ENCODE measurements at regions not wholly inside any gene's neighbourhood (a gene's known extent, or its start where the extent isn't known, plus 50 kb on each side); places are given as distances from the start of the nearest gene placed in this dataset.

DNA sequence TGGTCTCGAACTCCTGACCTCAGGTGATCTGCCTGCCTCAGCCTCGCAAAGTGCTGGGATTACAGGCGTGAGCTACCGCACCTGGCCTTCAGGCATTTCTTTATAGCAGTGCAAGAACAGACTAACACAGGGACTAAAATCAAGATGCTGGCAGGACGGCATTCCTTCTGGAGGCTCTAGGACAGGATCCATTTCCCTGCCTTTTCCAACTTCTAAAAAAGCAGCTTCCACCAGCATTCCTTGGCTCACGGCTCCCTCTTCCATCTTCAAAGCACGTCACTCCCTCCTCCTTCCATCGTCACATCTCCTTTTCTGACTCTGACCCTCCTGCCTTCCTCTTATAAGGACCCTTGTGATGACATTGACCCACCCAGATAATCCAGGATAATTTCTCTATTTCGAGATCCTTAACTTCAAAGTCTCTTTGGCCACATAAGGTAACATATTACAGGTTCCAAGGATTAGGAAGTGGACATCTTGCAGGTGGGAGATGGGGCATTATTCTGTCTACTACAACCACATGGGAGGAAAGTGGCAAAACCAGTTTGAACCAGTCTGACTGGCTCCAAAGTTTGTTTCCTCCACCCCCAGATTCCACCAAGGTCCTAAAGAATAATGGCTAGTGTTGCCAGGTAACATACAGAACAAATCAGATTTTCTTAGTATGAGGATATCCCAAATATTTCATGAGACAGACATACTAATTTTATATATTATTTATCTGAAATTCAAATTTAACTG lies 172.5 kb downstream of the MN1 start:
- ChIA-PET CTCF (no interaction called here), POLR2A (no interaction called here)
- no peak overlapping the region for H2AFZ ChIP-seq (ENCODE audit: insufficient read depth, low read depth, low read length, poor library complexity, severe bottlenecking)
- H3K27me3 ChIP-seq (replicated peaks in 1 of 4; ENCODE audit: control extremely low read depth in 1 of 4, control insufficient read depth in 3 of 4, insufficient read depth in 4 of 4, low read length in 3 of 4), result peaks cover 0 to 5% (median 0%) of the 10 kb centered on the region in 4 experiments
- H3K9me3 Mint-ChIP-seq (ENCODE audit: insufficient read depth), result peaks cover 4% of the 10 kb centered on the region
- H3K4me3 ChIP-seq (ENCODE audit: control extremely low read depth in 1 of 5, extremely low read depth in 1 of 5, insufficient read depth in 1 of 5, low read depth in 2 of 5, low read length in 4 of 5), result no peak overlapping the region
- WGBS (ENCODE audit: insufficient coverage), result 96% methylated on average over 7 of the region's 9 CpGs
- DNase-seq (no peak), ATAC-seq (ENCODE audit: low read depth) (no peak)
- no peaks in the 10 kb centered on the region for H4K20me1 ChIP-seq (ENCODE audit: control insufficient read depth, insufficient read depth, low read length, poor library complexity, severe bottlenecking)
- no peaks in the 10 kb centered on the region for H3K79me2 ChIP-seq (ENCODE audit: control insufficient read depth, insufficient read depth, low read length)
- intact Hi-C loops (cut with micrococcal nuclease), result no loop called here
- H3K36me3 ChIP-seq (replicated peaks in 1 of 2; ENCODE audit: control extremely low read depth in 1 of 2, control insufficient read depth in 1 of 2, extremely low read depth in 1 of 2, insufficient read depth in 2 of 2, low read length in 1 of 2), result no peaks in the 10 kb centered on the region
- no peak overlapping the region for H3K4me2 ChIP-seq (replicated peaks; ENCODE audit: low read depth, low read length, poor library complexity, severe bottlenecking)
- peaks cover 0 to 12% (median 0%) of the 10 kb centered on the region in 3 donors for H3K9me3 ChIP-seq (ENCODE audit: control extremely low read depth in 1 of 3, control insufficient read depth in 2 of 3, insufficient read depth in 1 of 3, low read length in 2 of 3)
- no peak overlapping the region for H3K9ac ChIP-seq (ENCODE audit: low read length)
- H3K27ac Mint-ChIP-seq, result no peak overlapping the region
- no peaks in the 10 kb centered on the region for H3K4me1 ChIP-seq (ENCODE audit: control insufficient read depth in 2 of 2, insufficient read depth in 2 of 2, low read length in 2 of 2)
- no peak overlapping the region for H3K27ac ChIP-seq (ENCODE audit: low read length in 2 of 2)
- H3K27me3 Mint-ChIP-seq, result peaks cover 7% of the 10 kb centered on the region
- TF ChIP-seq EZH2 (IDR thresholded peaks at IDR 0.05; ENCODE audit: borderline replicate concordance, insufficient read depth, low read depth, low read length, poor library complexity, severe bottlenecking), result no peak
- TF ChIP-seq, protein P1, sequence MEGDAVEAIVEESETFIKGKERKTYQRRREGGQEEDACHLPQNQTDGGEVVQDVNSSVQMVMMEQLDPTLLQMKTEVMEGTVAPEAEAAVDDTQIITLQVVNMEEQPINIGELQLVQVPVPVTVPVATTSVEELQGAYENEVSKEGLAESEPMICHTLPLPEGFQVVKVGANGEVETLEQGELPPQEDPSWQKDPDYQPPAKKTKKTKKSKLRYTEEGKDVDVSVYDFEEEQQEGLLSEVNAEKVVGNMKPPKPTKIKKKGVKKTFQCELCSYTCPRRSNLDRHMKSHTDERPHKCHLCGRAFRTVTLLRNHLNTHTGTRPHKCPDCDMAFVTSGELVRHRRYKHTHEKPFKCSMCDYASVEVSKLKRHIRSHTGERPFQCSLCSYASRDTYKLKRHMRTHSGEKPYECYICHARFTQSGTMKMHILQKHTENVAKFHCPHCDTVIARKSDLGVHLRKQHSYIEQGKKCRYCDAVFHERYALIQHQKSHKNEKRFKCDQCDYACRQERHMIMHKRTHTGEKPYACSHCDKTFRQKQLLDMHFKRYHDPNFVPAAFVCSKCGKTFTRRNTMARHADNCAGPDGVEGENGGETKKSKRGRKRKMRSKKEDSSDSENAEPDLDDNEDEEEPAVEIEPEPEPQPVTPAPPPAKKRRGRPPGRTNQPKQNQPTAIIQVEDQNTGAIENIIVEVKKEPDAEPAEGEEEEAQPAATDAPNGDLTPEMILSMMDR (IDR thresholded peaks at IDR 0.05), result no peak
- no peaks in the 10 kb centered on the region for H3K4me1 Mint-ChIP-seq
- H3K4me3 Mint-ChIP-seq, result no peak overlapping the region

DNA sequence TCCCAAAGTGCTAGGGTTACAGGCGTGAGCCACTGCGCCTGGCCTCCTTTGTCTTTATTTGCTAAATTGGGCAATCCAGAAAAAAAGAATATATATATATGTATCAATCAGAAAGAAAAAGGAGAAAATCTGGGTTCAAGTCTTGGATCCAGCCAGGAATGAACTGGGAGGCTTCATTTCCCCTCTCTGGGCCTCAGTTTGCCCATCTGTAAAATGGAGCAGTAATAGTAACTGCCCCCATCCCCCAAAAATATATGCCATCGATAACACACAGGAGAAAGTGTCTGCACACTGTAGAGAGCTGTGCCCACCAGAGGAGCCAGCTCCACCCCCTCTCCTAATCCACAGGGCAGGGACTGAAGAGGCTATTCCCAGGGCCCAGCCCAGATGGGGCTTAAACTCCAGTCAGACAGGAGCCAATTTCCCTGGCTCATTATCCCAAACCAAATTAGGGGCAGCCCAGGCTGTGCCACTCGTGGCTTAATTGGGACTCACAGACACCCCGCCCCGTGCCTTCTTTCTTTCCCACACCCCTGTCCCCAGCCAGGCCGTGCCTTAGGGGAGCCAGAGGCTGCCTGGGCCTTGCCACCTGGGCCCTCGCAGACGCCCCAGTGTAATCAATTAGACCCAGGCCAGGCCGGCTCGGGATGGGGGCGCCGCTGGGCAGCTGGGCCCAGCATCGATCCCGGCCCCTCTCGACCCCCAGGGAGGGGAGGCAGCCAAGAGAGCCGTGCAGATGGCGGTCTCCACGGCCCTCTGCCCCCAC lies 171.5 kb downstream of the MN1 start:
- Histone ChIP-seq H3K4me1 (ENCODE audit: control insufficient read depth in 2 of 2, insufficient read depth in 2 of 2, low read length in 2 of 2) (no peaks in the 10 kb centered on the region), H3K79me2 (ENCODE audit: control insufficient read depth, insufficient read depth, low read length) (no peaks in the 10 kb centered on the region), H3K9me3 (ENCODE audit: control extremely low read depth in 1 of 3, control insufficient read depth in 2 of 3, insufficient read depth in 1 of 3, low read length in 2 of 3) (peaks cover 0 to 12% (median 0%) of the 10 kb centered on the region in 3 donors), H3K9ac (ENCODE audit: low read length) (no peak overlapping the region), H3K36me3 (replicated peaks in 1 of 2; ENCODE audit: control extremely low read depth in 1 of 2, control insufficient read depth in 1 of 2, extremely low read depth in 1 of 2, insufficient read depth in 2 of 2, low read length in 1 of 2) (no peaks in the 10 kb centered on the region), H3K4me2 (replicated peaks; ENCODE audit: low read depth, low read length, poor library complexity, severe bottlenecking) (no peak overlapping the region), H2AFZ (ENCODE audit: insufficient read depth, low read depth, low read length, poor library complexity, severe bottlenecking) (no peak overlapping the region), H3K4me3 (ENCODE audit: control extremely low read depth in 1 of 5, extremely low read depth in 1 of 5, insufficient read depth in 1 of 5, low read depth in 2 of 5, low read length in 4 of 5) (no peak overlapping the region), H3K27ac (ENCODE audit: low read length in 2 of 2) (no peak overlapping the region), H4K20me1 (ENCODE audit: control insufficient read depth, insufficient read depth, low read length, poor library complexity, severe bottlenecking) (no peaks in the 10 kb centered on the region), H3K27me3 (replicated peaks in 1 of 4; ENCODE audit: control extremely low read depth in 1 of 4, control insufficient read depth in 3 of 4, insufficient read depth in 4 of 4, low read length in 3 of 4) (peaks cover 0 to 5% (median 0%) of the 10 kb centered on the region in 4 experiments)
- DNase-seq, result no peak
- 91% methylated on average over 14 of the region's 19 CpGs for WGBS (ENCODE audit: insufficient coverage)
- TF ChIP-seq EZH2 (IDR thresholded peaks at IDR 0.05; ENCODE audit: borderline replicate concordance, insufficient read depth, low read depth, low read length, poor library complexity, severe bottlenecking), result no peak
- TF ChIP-seq, protein P1 (IDR thresholded peaks at IDR 0.05), result no peak
- H3K27me3 Mint-ChIP-seq, result peaks cover 9% of the 10 kb centered on the region
- intact Hi-C loops (cut with micrococcal nuclease), result no loop called here
- CTCF ChIA-PET, result no interaction called here
- POLR2A ChIA-PET, result no interaction called here
- no peak for ATAC-seq (ENCODE audit: low read depth)
- H3K4me3 Mint-ChIP-seq, result no peak overlapping the region
- H3K9me3 Mint-ChIP-seq (ENCODE audit: insufficient read depth), result peaks cover 4% of the 10 kb centered on the region
- H3K27ac Mint-ChIP-seq, result no peak overlapping the region
- no peaks in the 10 kb centered on the region for H3K4me1 Mint-ChIP-seq
